Cerebellar nuclear complex (tissue), 1 donor: ENCODE measurements at regions not wholly inside any gene's neighbourhood (a gene's known extent, or its start where the extent isn't known, plus 50 kb on each side); places are given as distances from the start of the nearest gene placed in this dataset.

Experiments used
- DNase-seq, 2 experiments: peaks; one replicate each; lab custom pipeline; 2025; lab: John Stamatoyannopoulos, UW

- no peak for DNase-seq
Measured at GRCh38 chr14:53549956-53550355, 396.8 kb upstream of the DDHD1 start.

- DNase-seq: no peak
Measured at GRCh38 chr14:53547593-53547992, 394.5 kb upstream of the DDHD1 start.

- no peak for DNase-seq
Measured at GRCh38 chr14:53545217-53545616, 392.1 kb upstream of the DDHD1 start.

- DNase-seq: no peak
Measured at GRCh38 chr14:53542732-53543131, 389.6 kb upstream of the DDHD1 start.

GRCh38 chr14:53541411-53541810 lies 388.3 kb upstream of the DDHD1 start:
- DNase-seq: no peak

GRCh38 chr14:53539489-53540126 lies 386.5 kb upstream of the DDHD1 start:
- DNase-seq: peak in 1 of 2 experiments; percentile 29

- no peak for DNase-seq
Measured at GRCh38 chr14:53538316-53538881, 385.3 kb upstream of the DDHD1 start.

GRCh38 chr14:53537422-53538315 lies 384.5 kb upstream of the DDHD1 start:
- no peak for DNase-seq

- no peak for DNase-seq
Measured at GRCh38 chr14:53536446-53536845, 383.3 kb upstream of the DDHD1 start.

GRCh38 chr14:53534841-53535240 lies 381.7 kb upstream of the DDHD1 start:
- no peak for DNase-seq

GRCh38 chr14:53533384-53533970 lies 380.4 kb upstream of the DDHD1 start:
- DNase-seq: no peak

- DNase-seq: no peak
Measured at GRCh38 chr14:53532853-53533252, 379.7 kb upstream of the DDHD1 start.

- no peak for DNase-seq
Measured at GRCh38 chr14:53531730-53532129, 378.6 kb upstream of the DDHD1 start.

GRCh38 chr14:53531156-53531555 lies 378.0 kb upstream of the DDHD1 start:
- no peak for DNase-seq

GRCh38 chr14:53529519-53529918 lies 376.4 kb upstream of the DDHD1 start:
- DNase-seq: no peak

GRCh38 chr14:53528185-53528671 lies 375.1 kb upstream of the DDHD1 start:
- DNase-seq: no peak

- no peak for DNase-seq
Measured at GRCh38 chr14:53526200-53526599, 373.1 kb upstream of the DDHD1 start.

- no peak for DNase-seq
Measured at GRCh38 chr14:53525608-53526007, 372.5 kb upstream of the DDHD1 start.

GRCh38 chr14:53524391-53524790 lies 371.3 kb upstream of the DDHD1 start:
- no peak for DNase-seq

GRCh38 chr14:53523226-53523625 lies 370.1 kb upstream of the DDHD1 start:
- DNase-seq: no peak

- DNase-seq: no peak
Measured at GRCh38 chr14:53520078-53520928, 367.2 kb upstream of the DDHD1 start.

- DNase-seq: no peak
Measured at GRCh38 chr14:53519137-53519536, 366.0 kb upstream of the DDHD1 start.
